Upper lobe of left lung (tissue), 6 donors: ENCODE measurements at regions not wholly inside any gene's neighbourhood (a gene's known extent, or its start where the extent isn't known, plus 50 kb on each side); places are given as distances from the start of the nearest gene placed in this dataset.

ENCODE experiments used
- ATAC-seq, 2 donors: fragments of 200-7000 bp; cut with Tn5 transposase; one replicate each; pipeline ENCODE4 v1.9.1; 2022; ENCODE audit warnings: mild to moderate bottlenecking in 2 of 2, moderate library complexity in 2 of 2; ENCODE audit not compliant: low FRiP score in 2 of 2
- DNase-seq, 2 donors: peaks; one replicate each; pipeline ENCODE4 v3.0.0-alpha.2; 2019 to 2020
- H3K27ac ChIP-seq, 4 donors: fragments of 200-600 bp; sonication (generic); one replicate each; pipeline ENCODE4 v1.5.1; 2016 to 2019
- H3K27me3 ChIP-seq, 4 donors: fragments of 200-600 bp; sonication (generic); one replicate each; pipeline ENCODE4 v1.5.1; 2017 to 2019
- H3K36me3 ChIP-seq, 4 donors: fragments of 200-600 bp; sonication (generic); one replicate each; pipeline ENCODE4 v1.5.1; 2016 to 2019
- H3K4me1 ChIP-seq, 4 donors: fragments of 200-600 bp; sonication (generic); one replicate each; pipeline ENCODE4 v1.5.1; 2018 to 2019
- H3K4me3 ChIP-seq, 4 donors: fragments of 200-600 bp; sonication (generic); one replicate each; pipeline ENCODE4 v1.5.1; 2017 to 2019; ENCODE audit warnings: mild to moderate bottlenecking in 2 of 4, moderate library complexity in 1 of 4
- H3K9me3 ChIP-seq, 4 donors: fragments of 200-600 bp; sonication (generic); one replicate each; pipeline ENCODE4 v1.5.1; 2018 to 2019
- CTCF ChIP-seq, 6 experiments: fragments of 450-650 bp in 4 of 6; fragments of 200-600 bp in 2 of 6; sonication (generic) in 2 of 6; IDR thresholded peaks; one replicate each; pipeline ENCODE4 v1.5.1; 2016 to 2019; ENCODE audit warnings: antibody characterized with exemption in 6 of 6
- EP300 ChIP-seq, 4 donors: sonication (generic); formaldehyde crosslinking; IDR thresholded peaks; one replicate each; pipeline ENCODE4 v1.5.1; 2017; ENCODE audit warnings: antibody characterized with exemption in 4 of 4, control low read depth in 2 of 4
- POLR2A ChIP-seq, 4 donors: fragments of 450-650 bp; IDR thresholded peaks; one replicate each; pipeline ENCODE4 v1.5.1; 2016 to 2017; ENCODE audit warnings: antibody characterized with exemption in 4 of 4, mild to moderate bottlenecking in 2 of 4
- POLR2AphosphoS5 ChIP-seq, 2 donors: sonication (generic); formaldehyde crosslinking; IDR thresholded peaks; one replicate each; pipeline ENCODE4 v1.5.1; 2017; ENCODE audit warnings: antibody characterized with exemption in 2 of 2
- WGBS, 2 donors: methylation state at CpG; one replicate each; pipeline ENCODE4 v1.1.5; 2017 to 2018; 5-methylcytosine and 5-hydroxymethylcytosine counted together
- donor health status: DM: no; HTN: no; CAD: no; lungs with moderate emphysema.
- donor health status: DM: no; HTN: yes; CAD: no; lungs with severe emphysema.

GRCh38 chr12:17528394-17528793 lies 561.6 kb downstream of the RERGL start:
- Histone ChIP-seq H3K4me1 (no peaks in the 10 kb centered on the region), H3K27me3 (no peaks in the 10 kb centered on the region), H3K36me3 (no peaks in the 10 kb centered on the region), H3K9me3 (no peaks in the 10 kb centered on the region), H3K4me3 (no peak overlapping the region), H3K27ac (no peak overlapping the region)
- TF ChIP-seq POLR2AphosphoS5 (IDR thresholded peaks at IDR 0.05) (no peak), EP300 (IDR thresholded peaks at IDR 0.05) (no peak), POLR2A (IDR thresholded peaks at IDR 0.05) (no peak), CTCF (IDR thresholded peaks at IDR 0.05) (no peak)
- ATAC-seq (no peak), DNase-seq (no peak)
- WGBS, 2 donors, result 22 to 31% methylated on average over 2 of the region's 2 CpGs

- H3K4me1 ChIP-seq, result no peaks in the 10 kb centered on the region
Observed at GRCh38 chr12:17527021-17527420, 563.0 kb downstream of the RERGL start.

GRCh38 chr12:17511369-17511768 lies 578.6 kb downstream of the RERGL start:
- ATAC-seq, result no peak
- Histone ChIP-seq H3K27me3 (no peaks in the 10 kb centered on the region), H3K4me3 (no peak overlapping the region), H3K9me3 (no peaks in the 10 kb centered on the region), H3K4me1 (no peaks in the 10 kb centered on the region), H3K36me3 (no peaks in the 10 kb centered on the region), H3K27ac (no peak overlapping the region)
- WGBS, 2 donors, result 29 to 52% methylated on average over 1 of the region's 1 CpG
- TF ChIP-seq POLR2A (IDR thresholded peaks at IDR 0.05) (no peak), EP300 (IDR thresholded peaks at IDR 0.05) (no peak), CTCF (IDR thresholded peaks at IDR 0.05) (no peak), POLR2AphosphoS5 (IDR thresholded peaks at IDR 0.05) (no peak)
- no peak for DNase-seq

More at GRCh38 chr12:17527021-17527420, 563.0 kb downstream of the RERGL start:
- DNase-seq (no peak), ATAC-seq (no peak)
- no peak for TF ChIP-seq CTCF (IDR thresholded peaks at IDR 0.05)
- no peak for TF ChIP-seq POLR2AphosphoS5 (IDR thresholded peaks at IDR 0.05)
- TF ChIP-seq POLR2A (IDR thresholded peaks at IDR 0.05), result no peak
- WGBS, 2 donors, result 63 to 88% methylated on average over 1 of the region's 1 CpG
- H3K4me3 ChIP-seq, result no peak overlapping the region
- H3K36me3 ChIP-seq, result no peaks in the 10 kb centered on the region
- H3K9me3 ChIP-seq, result no peaks in the 10 kb centered on the region
- H3K27ac ChIP-seq, result no peak overlapping the region
- H3K27me3 ChIP-seq, result no peaks in the 10 kb centered on the region

GRCh38 chr12:17507336-17507735 lies 582.7 kb downstream of the RERGL start:
- no peak for ATAC-seq
- Histone ChIP-seq H3K36me3 (no peaks in the 10 kb centered on the region), H3K27me3 (no peaks in the 10 kb centered on the region), H3K9me3 (no peaks in the 10 kb centered on the region), H3K4me1 (no peaks in the 10 kb centered on the region), H3K27ac (no peak overlapping the region), H3K4me3 (no peak overlapping the region)
- 70 to 81% methylated on average over 5 of the region's 5 CpGs for WGBS, 2 donors
- DNase-seq, result no peak
- TF ChIP-seq POLR2AphosphoS5 (IDR thresholded peaks at IDR 0.05) (no peak), POLR2A (IDR thresholded peaks at IDR 0.05) (no peak), CTCF (IDR thresholded peaks at IDR 0.05) (no peak), EP300 (IDR thresholded peaks at IDR 0.05) (no peak)

GRCh38 chr12:17503742-17504141 lies 586.3 kb downstream of the RERGL start:
- no peak for TF ChIP-seq CTCF (IDR thresholded peaks at IDR 0.05)
- no peak for TF ChIP-seq EP300 (IDR thresholded peaks at IDR 0.05)
- no peak for TF ChIP-seq POLR2AphosphoS5 (IDR thresholded peaks at IDR 0.05)
- no peak for TF ChIP-seq POLR2A (IDR thresholded peaks at IDR 0.05)
- no peak for DNase-seq
- Histone ChIP-seq H3K27me3 (no peaks in the 10 kb centered on the region), H3K27ac (no peak overlapping the region), H3K4me3 (no peak overlapping the region), H3K4me1 (no peaks in the 10 kb centered on the region), H3K9me3 (no peaks in the 10 kb centered on the region), H3K36me3 (no peaks in the 10 kb centered on the region)
- ATAC-seq, result no peak
- WGBS, 2 donors, result 47 to 60% methylated on average over 1 of the region's 1 CpG
